ENCODE measurements at regions not wholly inside any gene's neighbourhood (a gene's known extent, or its start where the extent isn't known, plus 50 kb on each side); places are given as distances from the start of the nearest gene placed in this dataset.

DNA sequence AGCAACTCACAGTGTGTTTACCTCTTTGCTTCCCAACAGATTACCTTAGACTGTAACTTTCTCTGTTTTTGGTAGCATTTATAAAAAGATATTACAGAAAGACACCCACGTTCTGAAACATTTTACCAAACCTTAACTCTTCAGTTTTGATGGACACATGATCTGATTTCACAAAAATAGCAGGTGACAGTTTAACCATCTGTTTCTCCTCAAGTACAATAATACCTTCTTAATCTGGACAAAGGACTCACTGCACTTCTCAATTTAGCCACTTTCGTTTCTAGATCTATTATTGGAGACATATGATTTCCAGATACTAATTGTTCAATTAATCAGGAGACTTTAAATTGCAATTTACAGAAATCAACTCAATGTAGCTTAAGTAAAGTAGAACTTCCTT is 703.8 kb upstream of the KIF2B start:
- TF ChIP-seq CTCF (IDR thresholded peaks at IDR 0.05) = no peak
- no peak for TF ChIP-seq CEBPB (IDR thresholded peaks at IDR 0.05)
- no peak for TF ChIP-seq POLR2A (IDR thresholded peaks at IDR 0.05; ENCODE audit: low read length)
- TF ChIP-seq, protein P1, sequence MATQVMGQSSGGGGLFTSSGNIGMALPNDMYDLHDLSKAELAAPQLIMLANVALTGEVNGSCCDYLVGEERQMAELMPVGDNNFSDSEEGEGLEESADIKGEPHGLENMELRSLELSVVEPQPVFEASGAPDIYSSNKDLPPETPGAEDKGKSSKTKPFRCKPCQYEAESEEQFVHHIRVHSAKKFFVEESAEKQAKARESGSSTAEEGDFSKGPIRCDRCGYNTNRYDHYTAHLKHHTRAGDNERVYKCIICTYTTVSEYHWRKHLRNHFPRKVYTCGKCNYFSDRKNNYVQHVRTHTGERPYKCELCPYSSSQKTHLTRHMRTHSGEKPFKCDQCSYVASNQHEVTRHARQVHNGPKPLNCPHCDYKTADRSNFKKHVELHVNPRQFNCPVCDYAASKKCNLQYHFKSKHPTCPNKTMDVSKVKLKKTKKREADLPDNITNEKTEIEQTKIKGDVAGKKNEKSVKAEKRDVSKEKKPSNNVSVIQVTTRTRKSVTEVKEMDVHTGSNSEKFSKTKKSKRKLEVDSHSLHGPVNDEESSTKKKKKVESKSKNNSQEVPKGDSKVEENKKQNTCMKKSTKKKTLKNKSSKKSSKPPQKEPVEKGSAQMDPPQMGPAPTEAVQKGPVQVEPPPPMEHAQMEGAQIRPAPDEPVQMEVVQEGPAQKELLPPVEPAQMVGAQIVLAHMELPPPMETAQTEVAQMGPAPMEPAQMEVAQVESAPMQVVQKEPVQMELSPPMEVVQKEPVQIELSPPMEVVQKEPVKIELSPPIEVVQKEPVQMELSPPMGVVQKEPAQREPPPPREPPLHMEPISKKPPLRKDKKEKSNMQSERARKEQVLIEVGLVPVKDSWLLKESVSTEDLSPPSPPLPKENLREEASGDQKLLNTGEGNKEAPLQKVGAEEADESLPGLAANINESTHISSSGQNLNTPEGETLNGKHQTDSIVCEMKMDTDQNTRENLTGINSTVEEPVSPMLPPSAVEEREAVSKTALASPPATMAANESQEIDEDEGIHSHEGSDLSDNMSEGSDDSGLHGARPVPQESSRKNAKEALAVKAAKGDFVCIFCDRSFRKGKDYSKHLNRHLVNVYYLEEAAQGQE (IDR thresholded peaks at IDR 0.05) = no peak
- TF ChIP-seq EHF (CRISPR knock-in tag; IDR thresholded peaks at IDR 0.05) = no peak
- no peak for TF ChIP-seq EP300 (IDR thresholded peaks at IDR 0.05)
- TF ChIP-seq EHMT2 (IDR thresholded peaks at IDR 0.05; ENCODE audit: low read depth) = no peak
- no peak for TF ChIP-seq SREBF2 (IDR thresholded peaks at IDR 0.05)
- TF ChIP-seq JUN (IDR thresholded peaks at IDR 0.05) = no peak
- no peak for TF ChIP-seq HOXA7 (CRISPR knock-in tag; IDR thresholded peaks at IDR 0.05)
- no peak for TF ChIP-seq RFX5 (IDR thresholded peaks at IDR 0.05)
- TF ChIP-seq, protein P2, sequence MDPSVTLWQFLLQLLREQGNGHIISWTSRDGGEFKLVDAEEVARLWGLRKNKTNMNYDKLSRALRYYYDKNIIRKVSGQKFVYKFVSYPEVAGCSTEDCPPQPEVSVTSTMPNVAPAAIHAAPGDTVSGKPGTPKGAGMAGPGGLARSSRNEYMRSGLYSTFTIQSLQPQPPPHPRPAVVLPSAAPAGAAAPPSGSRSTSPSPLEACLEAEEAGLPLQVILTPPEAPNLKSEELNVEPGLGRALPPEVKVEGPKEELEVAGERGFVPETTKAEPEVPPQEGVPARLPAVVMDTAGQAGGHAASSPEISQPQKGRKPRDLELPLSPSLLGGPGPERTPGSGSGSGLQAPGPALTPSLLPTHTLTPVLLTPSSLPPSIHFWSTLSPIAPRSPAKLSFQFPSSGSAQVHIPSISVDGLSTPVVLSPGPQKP (IDR thresholded peaks at IDR 0.05; ENCODE audit: low read depth, low read length) = no peak
- no peak for TF ChIP-seq MAFK (IDR thresholded peaks at IDR 0.05; ENCODE audit: partially characterized antibody)

Measured in A549 (cell line).